ENCODE measurements at regions not wholly inside any gene's neighbourhood (a gene's known extent, or its start where the extent isn't known, plus 50 kb on each side); places are given as distances from the start of the nearest gene placed in this dataset.

DNA sequence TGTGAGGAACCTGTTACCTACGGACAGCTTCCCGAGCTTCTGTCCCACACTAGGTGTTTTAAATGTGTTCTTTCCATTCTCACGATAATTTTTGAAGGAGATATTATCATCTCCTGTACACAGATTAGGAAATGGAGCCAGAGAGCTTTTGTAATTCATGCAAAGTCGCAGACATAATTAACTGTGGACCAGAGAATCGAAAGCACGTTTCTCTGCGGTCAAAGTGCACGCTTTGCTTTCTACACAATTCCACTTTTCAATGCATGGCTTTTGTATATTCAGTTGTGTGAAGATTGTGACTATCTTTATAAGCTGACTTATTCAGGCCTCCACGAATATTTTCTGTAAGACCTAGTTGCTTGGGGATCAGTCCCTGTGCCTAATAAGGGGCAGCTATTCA is 81.7 kb upstream of the SLC10A2 start:
- TF ChIP-seq, protein P1, sequence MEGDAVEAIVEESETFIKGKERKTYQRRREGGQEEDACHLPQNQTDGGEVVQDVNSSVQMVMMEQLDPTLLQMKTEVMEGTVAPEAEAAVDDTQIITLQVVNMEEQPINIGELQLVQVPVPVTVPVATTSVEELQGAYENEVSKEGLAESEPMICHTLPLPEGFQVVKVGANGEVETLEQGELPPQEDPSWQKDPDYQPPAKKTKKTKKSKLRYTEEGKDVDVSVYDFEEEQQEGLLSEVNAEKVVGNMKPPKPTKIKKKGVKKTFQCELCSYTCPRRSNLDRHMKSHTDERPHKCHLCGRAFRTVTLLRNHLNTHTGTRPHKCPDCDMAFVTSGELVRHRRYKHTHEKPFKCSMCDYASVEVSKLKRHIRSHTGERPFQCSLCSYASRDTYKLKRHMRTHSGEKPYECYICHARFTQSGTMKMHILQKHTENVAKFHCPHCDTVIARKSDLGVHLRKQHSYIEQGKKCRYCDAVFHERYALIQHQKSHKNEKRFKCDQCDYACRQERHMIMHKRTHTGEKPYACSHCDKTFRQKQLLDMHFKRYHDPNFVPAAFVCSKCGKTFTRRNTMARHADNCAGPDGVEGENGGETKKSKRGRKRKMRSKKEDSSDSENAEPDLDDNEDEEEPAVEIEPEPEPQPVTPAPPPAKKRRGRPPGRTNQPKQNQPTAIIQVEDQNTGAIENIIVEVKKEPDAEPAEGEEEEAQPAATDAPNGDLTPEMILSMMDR (IDR thresholded peaks at IDR 0.05; ENCODE audit: low read depth, low read length), result no peak
- no peak for TF ChIP-seq EZH2phosphoT487 (IDR thresholded peaks at IDR 0.05; ENCODE audit: low read depth)

All from OCI-LY3 (cell line).